Inflammatory macrophage (primary cell): ENCODE measurements at regions not wholly inside any gene's neighbourhood (a gene's known extent, or its start where the extent isn't known, plus 50 kb on each side); places are given as distances from the start of the nearest gene placed in this dataset.
A peak's percentile ranks its signal among the peaks of the same experiment; 100 is the strongest.
"Not testable (repeated sequence)": the region's sequence is repeated elsewhere in the genome, so short reads cannot be mapped to it uniquely, and the experiment has no call there.

Experiments used
- DNase-seq, 2 donors: peaks; one replicate each; pipeline ENCODE4 v3.0.0-alpha.2; 2020 to 2022

- DNase-seq = not testable (repeated sequence)
These were observed 64.4 kb downstream of the KLRB1 start for GRCh38 chr12:9543341-9543740.

GRCh38 chr12:9542827-9543226 is 64.9 kb downstream of the KLRB1 start:
- DNase-seq = not testable (repeated sequence)

DNA sequence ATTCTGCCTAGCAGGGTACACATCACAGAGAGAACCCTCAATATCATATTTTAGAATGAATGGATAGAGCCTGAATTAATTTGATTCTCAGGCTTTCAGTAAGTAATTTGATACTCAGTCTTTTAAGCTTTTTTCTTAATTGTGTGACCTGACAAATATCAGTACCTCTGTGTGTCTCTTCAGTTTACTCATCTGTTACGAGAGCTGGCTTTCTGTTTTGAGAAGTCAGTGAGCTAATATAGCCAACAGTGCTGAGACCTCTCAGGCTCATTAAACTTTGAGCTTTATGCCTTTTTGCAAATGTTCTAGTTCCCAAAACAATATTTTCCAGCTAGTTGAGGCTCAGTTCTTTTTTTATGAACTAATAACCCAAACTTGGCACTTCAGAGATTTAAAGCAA is 91.8 kb downstream of the KLRB1 start:
- not testable (repeated sequence) for DNase-seq

- not testable (repeated sequence) for DNase-seq
These were observed 95.0 kb downstream of the KLRB1 start for GRCh38 chr12:9512695-9513094.

DNA sequence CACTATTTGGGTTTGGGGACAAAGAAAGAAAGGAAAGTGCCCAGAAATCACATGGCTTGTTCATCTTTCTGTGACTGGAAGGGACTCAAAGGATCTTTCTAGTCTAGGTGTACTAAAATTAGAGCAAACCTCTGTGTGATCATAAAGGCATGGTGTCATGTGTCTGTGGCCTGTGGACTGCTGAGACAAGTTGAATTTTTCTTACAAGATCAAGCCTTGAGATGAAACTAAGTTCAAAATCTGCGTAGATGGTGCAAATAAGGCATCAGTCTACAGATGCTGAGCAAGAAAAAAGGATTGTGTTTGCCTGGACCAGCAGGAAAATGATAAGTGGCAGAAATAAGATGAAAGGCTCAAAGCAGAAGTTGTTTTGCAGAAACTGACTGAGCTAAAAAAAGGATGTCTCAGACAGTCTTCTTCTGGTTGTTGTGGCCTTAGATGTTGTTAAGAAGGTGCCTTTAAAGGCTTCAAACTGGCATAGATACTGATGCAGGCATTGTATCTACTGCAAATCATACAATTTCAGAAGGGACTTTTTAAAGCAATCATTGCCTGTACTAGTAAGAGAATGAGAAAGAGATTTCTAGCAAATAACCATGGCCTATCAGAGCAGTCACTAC is 97.2 kb downstream of the KLRB1 start:
- DNase-seq = not testable (repeated sequence)

GRCh38 chr12:9509464-9510161 is 98.1 kb downstream of the KLRB1 start:
- no peak for DNase-seq

GRCh38 chr12:9506746-9507145 is 101.0 kb downstream of the KLRB1 start:
- no peak for DNase-seq

- not testable (repeated sequence) for DNase-seq
These were observed 104.3 kb downstream of the KLRB1 start for GRCh38 chr12:9503384-9503783.

GRCh38 chr12:9502845-9503244 is 104.9 kb downstream of the KLRB1 start:
- DNase-seq = not testable (repeated sequence)

- peak in 1 of 2 donors; percentile 2 for DNase-seq
These were observed 114.4 kb downstream of the KLRB1 start for GRCh38 chr12:9493325-9493724.

- DNase-seq = not testable (repeated sequence)
These were observed 126.4 kb downstream of the KLRB1 start for GRCh38 chr12:9481289-9481688.

DNA sequence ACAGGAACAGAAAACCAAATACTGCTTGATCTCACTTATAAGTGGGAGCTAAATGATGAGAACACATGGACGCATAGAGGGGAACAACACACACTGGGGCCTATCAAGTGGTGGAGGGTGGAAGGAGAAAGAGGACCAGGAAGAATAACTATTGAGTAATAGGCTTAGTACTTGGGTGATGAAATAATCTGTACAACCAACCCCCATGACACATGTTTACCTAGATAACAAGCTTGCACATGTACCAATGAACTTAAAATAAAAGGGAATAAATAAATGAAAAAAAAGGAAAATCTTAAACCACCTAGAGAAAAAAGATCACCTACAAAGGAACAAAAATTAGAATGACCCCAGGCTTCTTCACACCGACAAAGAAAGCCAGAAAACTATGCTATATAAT is 133.5 kb downstream of the KLRB1 start:
- not testable (repeated sequence) for DNase-seq

GRCh38 chr12:9473638-9474037 is 134.1 kb downstream of the KLRB1 start:
- not testable (repeated sequence) for DNase-seq

- not testable (repeated sequence) for DNase-seq
These were observed 136.2 kb downstream of the KLRB1 start for GRCh38 chr12:9471501-9471900.

DNA sequence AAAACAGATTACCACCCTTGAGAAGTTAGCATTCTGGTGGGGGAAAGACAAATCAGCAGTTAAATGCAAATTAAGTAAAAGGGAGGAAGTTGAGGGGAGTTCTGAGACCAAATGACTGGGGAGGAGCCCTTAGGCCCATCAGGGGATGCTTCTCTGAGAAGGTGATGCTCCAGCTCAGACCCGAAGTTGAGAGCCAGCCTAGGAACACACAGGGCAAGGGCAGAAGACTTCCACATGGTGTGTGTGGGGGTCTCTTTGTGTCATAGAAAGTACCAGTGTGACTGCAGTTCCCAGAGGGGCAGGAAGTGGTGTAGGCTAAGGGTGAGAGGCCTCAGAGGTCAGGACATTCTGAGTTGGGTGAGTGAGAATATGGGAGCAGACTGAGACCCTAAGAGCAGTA is 137.3 kb downstream of the KLRB1 start:
- not testable (repeated sequence) for DNase-seq

- not testable (repeated sequence) for DNase-seq
These were observed 137.8 kb downstream of the KLRB1 start for GRCh38 chr12:9469956-9470355.

GRCh38 chr12:9469463-9469862 is 138.3 kb downstream of the KLRB1 start:
- DNase-seq = not testable (repeated sequence)

DNA sequence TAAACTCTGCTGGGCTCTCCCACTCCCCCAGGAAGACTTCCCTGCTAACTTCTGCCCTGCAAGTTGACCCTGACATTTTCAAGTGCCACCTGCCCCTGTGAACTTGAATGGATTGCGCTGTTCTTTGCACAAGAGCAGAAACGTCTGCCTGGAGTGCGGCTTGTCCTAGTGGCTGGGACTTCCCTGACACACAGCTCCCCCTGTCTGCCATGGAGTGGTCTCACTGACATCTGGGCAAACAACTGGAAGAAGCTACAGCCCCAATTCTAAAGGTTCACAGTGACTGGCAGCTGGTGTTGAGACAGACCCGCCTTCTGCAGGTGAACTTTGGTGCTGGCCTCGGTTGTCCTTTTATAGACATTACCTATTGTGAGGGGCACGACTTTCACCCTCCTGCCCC is 138.7 kb downstream of the KLRB1 start:
- peak; percentile 51 to 72 for DNase-seq

DNA sequence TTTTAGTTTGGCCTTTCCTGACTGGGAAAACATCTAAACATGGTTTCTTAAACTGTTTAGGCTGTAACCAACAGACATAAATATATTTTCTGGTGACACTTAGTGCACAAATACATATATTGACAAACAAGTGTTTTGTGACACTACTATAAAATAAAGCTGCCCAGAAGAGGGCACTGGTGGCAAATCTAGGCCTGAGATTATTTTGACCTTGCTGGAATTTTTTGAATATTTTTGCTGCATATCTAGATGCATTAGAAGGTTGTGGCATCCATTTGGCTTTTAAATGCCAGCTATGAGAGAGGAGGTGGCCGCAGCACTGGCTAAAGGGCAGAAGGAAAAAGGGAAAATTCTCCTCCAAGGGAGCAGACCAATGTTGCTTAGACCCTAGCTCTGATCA is 139.6 kb downstream of the KLRB1 start:
- DNase-seq = not testable (repeated sequence)

DNA sequence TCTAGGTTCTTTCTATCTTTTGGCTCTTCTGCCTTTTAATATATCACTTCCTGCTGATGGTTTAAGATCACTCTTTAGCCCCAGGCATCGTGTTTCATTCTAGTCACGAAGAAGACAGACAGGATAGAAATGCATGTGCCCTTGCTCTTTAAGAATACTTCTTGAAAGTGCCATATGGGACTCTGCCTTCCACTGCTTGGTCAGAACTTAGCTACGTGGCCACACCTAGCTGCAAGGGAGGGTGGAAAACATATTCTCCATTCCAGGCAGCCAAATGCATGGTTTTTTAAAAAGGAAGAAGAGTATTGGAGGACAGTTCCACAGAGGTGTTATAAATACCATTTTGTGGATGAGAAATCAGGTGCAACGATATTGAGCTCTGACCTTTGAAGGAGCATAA is 143.3 kb downstream of the KLRB1 start:
- no peak for DNase-seq

GRCh38 chr12:9455516-9455915 is 152.2 kb downstream of the KLRB1 start:
- not testable (repeated sequence) for DNase-seq

- DNase-seq = peak in 1 of 2 donors; percentile 3
These were observed 153.7 kb downstream of the KLRB1 start for GRCh38 chr12:9454021-9454420.

- peak; percentile 2 to 4 for DNase-seq
These were observed 157.6 kb downstream of the KLRB1 start for GRCh38 chr12:9450127-9450567.

GRCh38 chr12:9449657-9450126 is 158.0 kb downstream of the KLRB1 start:
- DNase-seq = peak in 1 of 2 donors; percentile 14
